CD1c-positive myeloid dendritic cell (primary cell): ENCODE measurements at regions not wholly inside any gene's neighbourhood (a gene's known extent, or its start where the extent isn't known, plus 50 kb on each side); places are given as distances from the start of the nearest gene placed in this dataset.

Experiments
- DNase-seq: peaks from one replicate; pipeline ENCODE4 v3.0.0-alpha.2; 2016; ENCODE audit errors: extremely low spot score

DNA sequence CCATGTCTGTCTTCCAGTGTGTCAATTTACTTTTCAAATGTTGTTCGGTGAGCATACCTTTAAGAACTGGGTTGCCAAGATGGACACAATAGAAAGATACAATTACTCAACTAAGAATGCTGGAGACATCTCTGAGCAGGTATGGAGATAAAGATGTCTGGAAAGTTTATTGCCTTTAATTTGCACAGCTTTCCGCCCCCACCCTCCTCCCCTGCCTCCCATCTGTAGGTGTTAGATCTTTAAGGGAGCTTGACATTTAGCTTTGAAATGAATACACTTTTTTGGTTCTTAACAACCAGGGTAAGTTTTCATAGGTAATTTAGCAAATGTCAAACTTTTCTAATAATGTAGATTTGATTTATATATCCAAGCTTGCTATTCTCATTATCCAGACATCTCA, 104.4 kb downstream of the BTBD3 start:
- no peak for DNase-seq

DNA sequence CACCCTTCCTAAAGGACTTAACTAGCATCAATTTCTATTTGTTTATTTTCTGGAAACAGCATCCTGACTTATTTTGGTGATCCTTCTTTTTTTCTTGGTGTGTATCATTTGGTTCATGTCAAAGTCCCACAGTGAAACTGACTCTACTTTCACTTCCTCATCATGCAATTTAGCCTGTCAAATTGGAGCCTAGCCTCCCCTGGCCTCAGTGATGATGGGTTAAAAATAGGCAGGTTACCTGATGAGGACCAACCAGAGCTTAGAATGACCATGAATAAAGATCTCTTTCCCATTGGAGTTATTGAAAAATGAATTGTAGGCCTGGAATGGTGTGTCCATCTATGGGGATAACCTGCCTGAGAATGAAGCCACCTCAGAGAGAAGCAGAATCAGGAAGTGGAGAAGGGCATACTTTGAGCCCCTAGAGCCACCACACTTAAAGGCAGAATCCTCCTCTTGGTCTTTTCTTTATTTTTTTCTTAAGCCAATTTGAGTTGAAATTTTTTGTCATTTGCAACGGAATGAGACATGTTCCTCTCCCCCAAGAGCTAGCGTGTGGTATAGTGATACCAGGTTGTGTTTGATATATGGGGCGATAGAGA, 105.6 kb downstream of the BTBD3 start:
- DNase-seq, result peak; percentile 35

DNA sequence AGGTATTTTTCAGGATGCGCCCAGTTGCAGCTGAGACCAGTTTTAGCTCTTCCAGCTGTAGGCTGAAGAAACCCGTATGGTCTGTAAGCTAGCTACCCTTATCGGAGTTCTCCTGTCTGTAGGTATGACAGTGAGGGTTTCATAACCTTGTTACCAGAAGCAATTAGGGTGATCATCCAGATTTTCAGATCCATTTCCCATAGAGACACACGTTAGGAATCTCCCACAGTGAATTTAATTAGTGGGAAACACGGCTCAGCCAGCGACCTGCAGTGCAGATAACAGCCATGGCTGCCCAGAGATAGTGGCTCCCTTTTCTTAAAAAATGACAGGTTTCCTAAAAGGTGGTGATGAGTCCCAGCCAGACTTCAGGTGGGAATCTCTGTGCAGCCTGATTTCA, 111.1 kb downstream of the BTBD3 start:
- no peak for DNase-seq

DNA sequence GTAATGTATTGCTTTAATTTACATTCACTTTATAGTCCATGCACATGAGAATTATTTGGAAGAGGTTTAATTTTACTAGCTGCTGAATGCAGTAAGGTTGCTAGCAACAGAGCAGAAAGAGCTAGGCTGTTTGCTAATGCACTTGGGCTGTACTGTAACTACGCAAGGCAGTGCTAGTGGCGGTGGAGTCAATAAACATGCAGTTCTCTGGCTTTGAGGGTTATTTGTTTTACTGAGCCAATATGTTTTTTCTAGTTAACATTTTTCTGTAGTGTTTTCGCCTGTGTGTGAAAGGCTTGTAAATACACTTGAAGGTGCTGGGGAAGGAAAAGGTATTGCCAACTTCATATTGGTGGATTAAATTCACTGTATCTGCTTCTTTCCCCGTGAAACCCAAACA, 112.8 kb downstream of the BTBD3 start:
- DNase-seq, result no peak

DNA sequence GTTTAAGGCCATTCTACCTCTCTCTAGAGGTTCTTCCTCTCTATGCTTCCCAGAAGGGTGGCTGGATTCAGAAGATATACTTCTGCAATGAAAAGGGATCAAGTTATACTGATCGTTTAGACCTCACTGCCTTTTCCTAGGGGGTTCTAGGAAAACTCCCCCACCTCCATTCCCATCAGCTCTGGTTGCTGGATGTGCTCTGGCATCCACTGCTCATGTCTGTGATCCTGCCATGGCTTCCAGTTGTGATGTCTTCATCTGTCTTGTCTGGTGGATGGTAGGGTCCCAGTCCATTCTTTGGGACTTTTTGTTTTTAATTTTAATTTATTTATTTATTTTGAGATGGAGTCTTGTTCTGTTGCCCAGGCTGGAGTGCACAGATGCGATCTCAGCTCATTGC, 118.4 kb downstream of the BTBD3 start:
- no peak for DNase-seq

DNA sequence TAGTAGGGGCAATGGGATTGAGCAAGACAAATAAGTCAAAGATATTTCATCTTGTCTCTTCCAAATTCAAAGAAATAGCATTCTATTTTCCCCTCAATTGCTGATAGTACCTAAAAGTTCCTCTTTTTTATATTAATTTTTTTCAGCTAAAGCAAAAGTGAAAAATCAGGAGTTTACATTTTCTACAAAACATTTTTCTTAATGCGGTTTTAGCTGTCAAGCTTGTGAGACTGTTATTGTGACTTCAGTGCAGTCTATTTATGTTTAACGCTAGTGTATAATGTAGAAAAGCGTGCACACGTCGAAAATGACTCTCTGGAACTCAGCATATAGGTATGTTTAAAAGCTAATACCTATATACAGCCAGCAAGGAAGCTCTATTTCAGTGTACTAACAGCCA, 119.8 kb downstream of the BTBD3 start:
- no peak for DNase-seq

DNA sequence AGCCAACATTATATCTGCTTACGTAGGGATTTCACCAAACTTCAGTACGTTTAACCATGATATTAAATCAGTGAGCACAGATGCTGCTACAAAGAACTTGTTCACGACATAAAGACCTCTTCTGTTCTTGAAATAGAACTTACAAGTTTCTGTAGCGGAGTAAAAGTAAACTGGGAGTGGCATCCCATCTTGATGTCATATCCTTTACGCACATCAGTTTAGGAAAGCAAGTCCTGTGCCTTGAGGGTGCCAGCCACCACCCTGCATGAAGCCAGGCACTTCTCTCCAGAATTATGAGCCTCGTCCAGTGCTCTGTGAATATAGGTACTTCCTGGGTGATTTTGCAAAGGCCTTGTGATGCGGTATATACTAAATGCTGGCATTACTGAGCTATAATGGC, 122.6 kb downstream of the BTBD3 start:
- no peak for DNase-seq

DNA sequence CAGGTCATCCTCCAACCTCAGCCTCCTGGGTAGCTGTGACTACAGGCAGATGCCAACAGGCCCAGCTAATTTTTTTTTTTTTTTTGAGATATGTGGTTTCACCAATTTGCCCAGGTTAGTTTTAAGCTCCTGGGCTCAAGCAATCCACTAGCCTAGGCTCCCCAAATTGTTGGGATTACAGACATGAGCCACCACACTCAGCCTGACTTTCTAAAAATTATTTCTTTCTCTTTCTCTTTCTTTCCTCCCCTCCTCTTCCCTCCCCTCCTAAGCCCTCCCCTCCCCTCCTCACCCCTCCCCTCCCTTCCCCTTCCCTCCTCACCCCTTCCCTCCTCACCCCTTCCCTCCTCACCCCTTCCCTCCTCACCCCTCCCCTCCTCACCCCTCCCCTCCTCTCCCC, 127.3 kb downstream of the BTBD3 start:
- DNase-seq, result no peak

DNA sequence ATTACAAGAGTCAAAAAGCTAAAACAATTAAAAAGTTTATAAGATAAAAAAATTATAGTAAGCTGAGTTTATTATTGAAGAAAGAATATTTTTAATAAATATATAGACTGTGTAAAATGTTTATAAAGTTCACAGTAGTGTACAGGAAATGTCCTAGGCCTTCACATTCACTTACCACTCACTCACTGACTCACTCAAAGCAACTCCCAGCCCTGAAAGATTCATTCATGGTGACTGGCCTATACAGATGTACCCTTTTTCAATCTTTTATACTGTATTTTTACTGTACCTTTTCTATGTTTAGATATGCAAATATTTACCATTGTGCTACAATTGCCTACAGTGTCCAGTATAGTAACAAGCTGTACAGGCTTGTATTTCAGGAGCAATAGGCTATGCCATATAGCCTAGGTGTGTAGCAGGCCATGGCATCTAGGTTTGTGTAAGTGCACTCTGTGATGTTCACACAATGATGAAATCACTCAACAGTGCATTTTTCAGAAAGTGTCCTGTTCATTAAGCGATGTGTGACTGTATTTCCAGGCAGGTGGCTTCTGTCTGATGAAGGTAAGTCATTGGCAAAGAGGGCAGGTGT, 130.2 kb downstream of the BTBD3 start:
- no peak for DNase-seq

DNA sequence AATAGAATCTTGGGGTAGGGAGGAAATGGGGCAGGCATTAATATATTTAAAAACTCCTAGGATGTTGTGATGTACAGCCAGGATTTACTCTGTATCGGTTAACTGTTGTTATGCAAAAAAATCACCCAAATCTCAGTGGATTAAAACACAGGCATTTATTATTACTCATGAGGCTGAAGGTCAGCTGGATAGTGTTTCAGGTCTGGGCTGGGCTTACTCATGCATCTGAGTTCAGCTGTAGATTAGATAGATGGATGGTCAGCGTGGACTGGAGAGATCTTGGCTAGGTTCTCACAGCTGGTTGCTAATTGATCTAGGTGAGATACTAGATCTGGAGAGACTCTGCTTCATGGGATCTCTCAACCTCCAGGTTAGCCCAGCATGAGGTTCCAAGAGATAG, 131.4 kb downstream of the BTBD3 start:
- DNase-seq, result no peak

DNA sequence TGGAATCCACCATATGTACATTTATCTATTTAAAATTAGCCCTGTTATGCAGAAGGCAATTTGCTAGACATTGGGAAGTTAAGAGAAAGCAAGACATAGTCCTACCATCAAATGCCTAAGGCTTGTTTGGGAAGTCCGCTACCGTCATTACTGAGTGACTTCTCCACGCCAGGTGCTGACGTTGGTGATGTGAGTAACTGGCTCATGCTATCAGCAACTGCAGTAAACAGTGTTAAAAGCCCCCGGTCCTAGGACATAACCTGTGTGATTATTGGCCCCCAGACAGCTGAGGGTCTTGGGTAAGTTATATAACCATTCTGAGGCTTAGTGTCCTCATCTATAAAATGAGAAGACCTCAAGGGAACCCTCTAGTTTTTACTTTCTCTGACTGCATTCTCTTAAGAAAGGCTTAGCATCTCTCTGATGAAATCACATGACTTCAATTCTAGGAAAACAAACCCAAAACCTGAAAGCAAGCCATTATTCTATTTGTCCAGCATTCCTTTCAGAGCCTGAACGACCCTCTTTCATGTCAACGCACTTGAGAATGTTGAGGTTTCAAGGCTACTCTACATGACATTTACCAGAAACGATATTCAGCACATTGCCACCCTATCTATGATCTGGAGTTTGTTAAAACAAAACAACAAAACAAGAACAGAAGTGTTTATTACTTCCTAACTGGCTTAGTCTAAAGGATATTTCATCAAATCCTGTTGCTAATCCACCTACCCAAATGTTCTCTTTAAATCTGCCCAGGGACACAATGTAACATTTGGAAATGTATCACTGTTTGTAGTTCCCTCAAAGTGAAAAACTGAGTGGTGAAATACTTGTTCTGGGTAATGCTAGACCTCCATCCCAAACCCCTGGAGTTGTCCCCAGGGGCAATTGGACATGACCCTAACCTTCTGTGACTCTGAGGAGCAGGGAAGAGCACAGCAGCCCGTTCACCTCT, 133.8 kb downstream of the BTBD3 start:
- DNase-seq, result no peak

DNA sequence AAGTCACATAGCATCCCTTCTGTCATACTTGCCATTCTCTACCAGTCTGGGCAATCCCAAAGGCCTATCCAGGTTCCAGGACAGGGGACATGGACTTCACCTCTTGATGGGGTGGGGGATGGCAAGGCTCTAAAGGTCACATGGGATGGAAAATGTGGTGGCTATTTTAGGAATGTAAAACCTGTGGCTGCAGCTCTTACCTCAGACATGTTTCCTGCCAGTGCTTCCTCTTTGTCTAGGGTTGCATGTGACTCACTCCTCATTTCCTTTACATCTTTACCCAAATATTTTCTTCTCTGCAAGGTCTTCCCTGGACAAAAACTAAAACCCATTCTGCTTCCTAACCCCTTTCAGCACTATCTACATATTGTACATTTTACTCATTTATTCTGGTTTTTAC, 135.7 kb downstream of the BTBD3 start:
- DNase-seq, result peak; percentile 14

DNA sequence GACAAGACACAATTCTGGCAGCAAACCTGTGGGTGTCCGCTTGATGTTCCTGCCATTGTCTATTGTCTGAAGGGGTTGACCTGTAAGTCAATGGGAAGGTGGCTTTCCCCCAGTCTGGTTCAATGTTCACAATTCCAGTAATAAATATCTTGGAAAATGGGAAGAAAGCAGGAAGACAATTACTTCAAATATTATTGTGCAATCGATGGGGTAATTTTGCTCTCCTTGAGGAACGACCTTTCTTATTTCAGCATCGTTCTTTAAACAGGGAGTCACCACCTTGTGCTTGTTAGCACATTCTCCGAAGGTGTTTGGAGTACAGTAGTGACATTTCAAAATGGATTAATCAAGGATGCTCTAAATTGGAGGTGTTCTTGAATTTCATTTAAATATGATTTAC, 136.9 kb downstream of the BTBD3 start:
- no peak for DNase-seq

DNA sequence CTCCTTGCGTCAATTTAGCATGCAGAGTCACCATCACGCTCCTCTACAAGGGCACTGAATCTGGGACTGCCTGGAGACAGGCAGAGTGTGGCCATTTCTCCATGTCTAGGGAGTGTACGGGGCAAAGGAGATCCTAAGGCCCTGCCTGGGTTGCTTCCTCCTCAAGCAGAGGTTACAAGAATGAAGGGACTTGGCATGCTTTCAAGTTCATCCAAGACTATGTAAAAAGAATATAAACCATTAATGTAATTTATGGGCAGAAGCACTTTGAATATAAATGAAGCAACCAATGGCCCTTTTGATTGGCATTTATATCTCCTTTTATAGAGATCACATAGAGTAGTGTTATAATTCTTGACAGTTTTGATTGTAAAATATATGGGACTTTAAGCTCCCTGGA, 137.5 kb downstream of the BTBD3 start:
- no peak for DNase-seq

DNA sequence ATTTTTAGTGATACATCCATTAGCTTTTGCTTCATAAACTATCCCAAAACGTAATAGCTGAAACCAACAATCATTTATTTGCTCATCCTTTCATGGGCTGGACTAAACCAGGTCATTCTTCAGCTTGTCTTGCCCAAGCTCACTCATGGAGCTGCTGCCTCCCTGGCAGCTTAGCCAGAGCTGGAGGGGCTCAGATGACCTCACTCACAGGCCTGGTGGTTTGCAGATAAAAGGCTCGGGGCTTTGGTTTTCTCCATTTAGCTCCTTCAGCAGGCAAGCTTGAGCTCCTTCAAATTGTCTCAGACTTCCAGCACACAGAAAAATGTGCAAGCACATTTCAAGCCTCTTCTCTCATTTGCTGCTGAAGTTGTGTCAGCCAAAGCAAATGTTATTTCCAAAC, 139.1 kb downstream of the BTBD3 start:
- no peak for DNase-seq

DNA sequence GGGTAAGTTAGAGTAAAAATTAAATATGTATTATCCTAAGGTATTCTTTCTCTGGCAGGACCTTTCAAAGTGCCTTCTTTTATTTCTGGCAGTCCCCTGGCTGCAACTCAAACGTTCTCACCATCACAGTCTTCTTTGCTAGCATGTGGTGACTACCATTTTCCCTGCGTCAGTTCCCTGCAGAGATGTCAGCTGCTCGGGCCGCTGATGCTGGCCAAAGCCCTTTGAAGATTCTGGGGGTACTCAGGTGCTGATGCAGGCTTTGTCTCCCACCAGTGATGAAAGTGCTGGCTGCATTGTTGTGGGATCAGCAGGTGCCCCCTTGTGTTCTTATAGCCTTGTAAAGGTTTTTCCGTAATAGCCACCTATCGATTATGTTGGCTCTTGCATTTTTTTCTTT, 140.1 kb downstream of the BTBD3 start:
- no peak for DNase-seq

DNA sequence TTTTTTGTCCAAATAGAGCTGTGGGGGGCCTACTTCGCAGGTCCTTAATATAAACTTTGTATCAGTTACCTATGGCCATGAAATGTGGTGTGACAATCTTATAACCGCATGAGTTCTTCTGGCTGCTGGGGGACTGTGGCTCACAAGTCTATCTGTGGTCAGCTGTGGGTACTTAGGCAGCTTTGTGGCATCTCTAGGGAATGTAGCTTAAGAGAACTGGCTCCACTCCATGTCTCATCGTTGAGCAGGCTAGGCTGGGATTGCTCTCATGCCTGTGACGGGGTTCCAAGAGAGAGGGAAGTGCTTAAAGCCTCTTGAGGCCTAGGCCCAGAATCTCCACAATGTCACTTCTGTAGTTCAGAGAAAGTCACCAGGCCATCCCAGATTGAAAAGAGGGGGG, 140.5 kb downstream of the BTBD3 start:
- no peak for DNase-seq

DNA sequence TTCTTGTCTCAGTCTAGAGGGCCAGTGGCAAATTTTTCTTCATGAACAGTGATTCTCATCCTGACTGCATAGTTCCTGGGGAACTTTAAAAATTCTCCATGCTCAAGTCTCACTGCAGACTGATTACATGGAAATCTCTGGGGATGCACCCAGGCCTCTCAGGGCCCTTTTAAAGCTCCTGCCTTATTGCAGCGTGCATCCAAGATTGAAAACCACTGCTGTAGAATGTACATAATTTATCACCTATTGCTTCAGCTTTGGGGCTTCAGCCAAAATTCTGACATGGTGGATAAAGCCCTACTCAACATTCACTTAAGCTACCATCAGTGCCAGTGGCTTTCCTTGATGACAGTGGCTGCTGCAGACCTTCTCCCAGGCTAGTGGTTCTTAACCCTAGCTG, 143.8 kb downstream of the BTBD3 start:
- no peak for DNase-seq

DNA sequence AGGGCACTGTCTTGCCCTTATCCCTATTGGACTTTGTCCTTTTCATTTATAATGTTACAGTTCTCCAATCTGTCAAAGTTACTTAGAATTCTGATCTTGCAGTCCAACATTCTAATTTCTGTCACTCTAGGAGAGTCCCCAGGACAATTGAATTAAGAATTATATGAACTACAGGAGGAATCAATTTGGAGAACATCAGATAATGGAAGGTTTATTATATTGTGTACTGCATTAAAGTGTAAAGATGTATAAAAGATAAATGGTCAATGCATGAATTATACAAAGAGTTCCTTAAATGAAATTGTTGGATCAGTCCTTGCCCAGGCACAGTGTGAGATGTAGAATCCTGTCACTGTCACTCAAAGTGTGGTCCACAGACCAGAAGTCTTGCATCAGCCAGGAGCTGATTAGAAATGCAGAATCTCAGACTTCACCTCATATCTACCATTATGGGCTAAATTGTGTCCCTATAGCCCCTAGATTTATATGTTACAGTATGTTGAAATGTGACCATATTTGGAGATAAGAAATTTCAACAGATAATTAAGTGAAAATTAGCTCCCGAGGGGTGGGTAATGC, 145.5 kb downstream of the BTBD3 start:
- DNase-seq, result no peak

DNA sequence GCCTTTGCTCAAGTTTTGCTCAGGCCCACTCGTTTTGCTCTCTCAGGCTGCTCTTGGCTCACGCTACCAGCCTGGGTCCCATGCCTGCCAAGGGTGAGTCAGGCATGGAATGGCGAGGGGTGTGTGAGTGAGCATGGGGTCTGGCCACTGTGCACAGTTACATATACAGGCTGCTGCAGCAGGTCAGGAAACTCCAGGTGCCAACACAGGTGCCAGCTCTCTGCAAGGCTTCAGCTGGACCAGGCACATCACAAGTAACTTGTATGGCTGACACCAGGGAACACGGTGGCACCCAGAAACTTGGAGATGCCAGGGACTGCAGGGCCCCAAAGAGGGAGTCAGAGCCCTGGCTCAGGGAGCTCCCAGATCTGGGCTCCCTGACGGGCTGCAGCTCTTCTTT, 146.8 kb downstream of the BTBD3 start:
- no peak for DNase-seq

DNA sequence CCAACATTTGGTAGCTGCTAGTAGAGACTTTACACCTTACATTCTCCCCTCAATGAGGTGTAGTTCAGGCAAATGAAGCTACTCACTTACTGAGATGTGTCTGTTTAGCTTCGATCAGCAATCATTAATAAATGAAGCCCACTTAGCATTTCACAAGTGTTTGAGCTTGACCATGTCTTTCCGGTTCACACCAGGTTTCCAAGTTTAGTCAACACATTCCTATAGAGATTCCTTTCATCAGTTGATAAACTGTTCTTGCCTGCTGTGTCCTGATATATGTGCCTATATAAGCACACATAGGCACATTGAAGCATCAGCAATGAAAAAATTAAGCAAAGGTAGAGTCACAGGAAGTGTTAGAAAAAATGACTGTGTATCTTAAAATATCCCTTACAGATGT, 150.0 kb downstream of the BTBD3 start:
- no peak for DNase-seq

DNA sequence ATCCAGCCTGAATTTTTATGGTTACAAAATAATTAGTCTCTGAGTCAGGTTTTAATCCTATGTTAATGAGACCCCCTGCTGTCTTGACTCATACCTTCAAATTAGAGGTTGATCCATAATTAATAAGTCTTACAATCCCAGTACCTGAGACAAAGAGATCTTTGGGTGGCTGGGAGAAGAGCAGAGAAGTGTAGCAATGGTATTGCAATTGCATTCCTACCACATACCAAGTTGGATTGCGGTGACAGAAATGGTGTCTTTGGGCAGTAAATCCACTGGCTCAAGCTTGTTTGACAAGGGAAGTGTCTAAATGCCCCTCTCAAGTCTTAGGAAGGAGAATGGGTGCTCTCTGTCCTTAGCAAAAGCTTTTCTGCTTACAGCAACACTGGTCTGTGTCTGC, 150.4 kb downstream of the BTBD3 start:
- no peak for DNase-seq

DNA sequence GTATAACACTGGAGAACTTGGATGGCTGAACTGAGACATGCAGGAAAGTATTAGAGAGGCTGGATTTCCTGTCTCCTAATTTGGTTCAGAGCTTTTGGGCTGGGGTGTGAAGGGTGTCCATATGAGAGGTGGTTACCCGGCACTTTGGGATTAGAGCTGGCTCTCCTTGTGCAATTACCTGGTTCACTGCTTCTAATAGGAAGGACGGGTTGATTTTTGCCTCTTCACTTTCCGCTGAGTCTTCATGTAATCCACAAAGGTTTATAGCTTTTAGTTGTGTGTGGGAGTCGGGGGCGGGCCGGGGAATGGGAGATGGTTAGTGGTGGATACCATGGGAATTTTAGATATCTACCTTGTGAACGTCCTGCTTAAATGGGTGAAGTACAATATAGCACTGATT, 151.5 kb downstream of the BTBD3 start:
- DNase-seq, result no peak
